Right lobe of liver (tissue), 4 donors: ENCODE measurements at regions not wholly inside any gene's neighbourhood (a gene's known extent, or its start where the extent isn't known, plus 50 kb on each side); places are given as distances from the start of the nearest gene placed in this dataset.

ENCODE experiments used
- CTCF ChIP-seq, 4 donors: fragments of 200-600 bp in 3 of 4; fragments of 450-650 bp in 1 of 4; IDR thresholded peaks; one replicate each; pipeline versions ENCODE4 v1.5.1 to v1.8.0; 2016 to 2022; ENCODE audit warnings: antibody characterized with exemption in 4 of 4, mild to moderate bottlenecking in 2 of 4
- POLR2A ChIP-seq: fragments of 450-650 bp; IDR thresholded peaks from one replicate; pipeline ENCODE4 v1.6.1; 2017; ENCODE audit warnings: antibody characterized with exemption, mild to moderate bottlenecking
- donor health status: DM: no; HTN: no; CAD: no.
- donor health status: DM: no; HTN: no; CAD: no.
- donor health status: DM: no; HTN: yes; CAD: no.

- no peak for TF ChIP-seq CTCF (IDR thresholded peaks at IDR 0.05)
- no peak for TF ChIP-seq POLR2A
Measured at GRCh38 chr18:44518666-44519065, 162.0 kb upstream of the SETBP1 start.
